Caco-2 (cell line): ENCODE measurements at regions not wholly inside any gene's neighbourhood (a gene's known extent, or its start where the extent isn't known, plus 50 kb on each side); places are given as distances from the start of the nearest gene placed in this dataset.

Experiments used
- BruUV-seq: library from RNA; stranded (reverse); fragments of 400-500 nt; replicated peaks from 2 replicates; lab custom pipeline; 2021; lab: Mats Ljungman, UMichigan
- CTCF ChIA-PET: fragments of 300-600 bp; sonication (Branson Sonifier 250); formaldehyde crosslinking; loops from one replicate; lab custom pipeline; 2022; ENCODE audit warnings: antibody characterized with exemption; lab: Charles Lee
- POLR2A ChIA-PET: fragments of 300-600 bp; sonication (Branson Sonifier 250); formaldehyde crosslinking; loops from one replicate; lab custom pipeline; 2022; ENCODE audit warnings: antibody characterized with exemption; lab: Charles Lee
- DNase-seq, 2 experiments: peaks; one replicate each; pipeline versions ENCODE4 v3.0.0 to v3.0.0-alpha.2; 2020 to 2022
- H3K27me3 ChIP-seq: replicated peaks from 2 replicates; pipeline ENCODE4 v1.6.0; 2011; ENCODE audit warnings: low read length; ENCODE audit not compliant: control insufficient read depth, insufficient read depth
- H3K36me3 ChIP-seq: 2 replicates; pipeline ENCODE4 v1.5.1; 2011; ENCODE audit warnings: low read length; ENCODE audit not compliant: control insufficient read depth, insufficient read depth
- H3K4me1 ChIP-seq: fragments of 250-450 bp; sonication (Bioruptor Pico); 2 replicates; pipeline ENCODE4 v1.5.1; 2020; ENCODE audit warnings: mild to moderate bottlenecking
- H3K4me3 ChIP-seq: 2 replicates; pipeline ENCODE4 v1.5.1; 2011; ENCODE audit warnings: low read depth, mild to moderate bottlenecking, control low read depth, low read length
- H3K9me3 ChIP-seq: fragments of 250-450 bp; sonication (Bioruptor Pico); 2 replicates; pipeline ENCODE4 v1.5.1; 2020; ENCODE audit warnings: mild to moderate bottlenecking, moderate library complexity
- H3K27ac Mint-ChIP-seq: one replicate; pipeline ENCODE4 v1.8.0; 2022; ENCODE audit warnings: mixed read lengths; ENCODE audit not compliant: unreplicated experiment
- H3K27me3 Mint-ChIP-seq: one replicate; pipeline ENCODE4 v1.8.0; 2022; ENCODE audit warnings: mixed read lengths; ENCODE audit not compliant: insufficient read depth, unreplicated experiment
- H3K36me3 Mint-ChIP-seq: one replicate; pipeline ENCODE4 v1.8.0; 2022; ENCODE audit warnings: mild to moderate bottlenecking, mixed read lengths; ENCODE audit not compliant: insufficient read depth, unreplicated experiment
- H3K4me1 Mint-ChIP-seq: one replicate; pipeline ENCODE4 v1.8.0; 2022; ENCODE audit warnings: low read depth, mixed read lengths; ENCODE audit not compliant: unreplicated experiment
- H3K4me3 Mint-ChIP-seq: one replicate; pipeline ENCODE4 v1.8.0; 2022; ENCODE audit warnings: mild to moderate bottlenecking, moderate library complexity, mixed read lengths; ENCODE audit not compliant: unreplicated experiment
- H3K9me3 Mint-ChIP-seq: one replicate; pipeline ENCODE4 v1.8.0; 2022; ENCODE audit warnings: mixed read lengths; ENCODE audit not compliant: unreplicated experiment
- CTCF ChIP-seq, 2 experiments: fragments of 200-600 bp in 1 of 2; IDR thresholded peaks; 1 replicate in 1 of 2; 2 replicates in 1 of 2; pipeline versions ENCODE4 v1.5.1 to v1.8.0; 2011 to 2022; ENCODE audit warnings: antibody characterized with exemption in 1 of 2, control low read depth in 1 of 2, inconsistent platforms in 1 of 2, low read depth in 1 of 2, low read length in 1 of 2, mild to moderate bottlenecking in 1 of 2, moderate library complexity in 1 of 2; ENCODE audit not compliant: insufficient read depth in 1 of 2, severe bottlenecking in 1 of 2, unreplicated experiment in 1 of 2
- intact Hi-C: fragments of 100-400 bp; cut with micrococcal nuclease; formaldehyde crosslinking; loops from one replicate; pipeline ENCODE4 v1.10.0; 2022; ENCODE audit not compliant: unreplicated experiment

- BruUV-seq: no TSS peak
- no peak for TF ChIP-seq CTCF (IDR thresholded peaks at IDR 0.05; ENCODE audit: insufficient read depth in 1 of 2, low read depth in 1 of 2, low read length in 1 of 2, severe bottlenecking in 1 of 2, unreplicated experiment in 1 of 2)
- no peak for DNase-seq
- POLR2A ChIA-PET: no interaction called here
- no peaks in the 10 kb centered on the region for H3K9me3 ChIP-seq
- CTCF ChIA-PET: no interaction called here
- 0 out of 2 replicates have a peak, but pooled peaks cover 5% of the 10 kb centered on the region for H3K4me1 ChIP-seq
- H3K27me3 Mint-ChIP-seq: no peaks in the 10 kb centered on the region
- H3K4me3 ChIP-seq: no peak overlapping the region
- no peak overlapping the region for H3K4me3 Mint-ChIP-seq
- no peak overlapping the region for H3K27ac Mint-ChIP-seq
- intact Hi-C loops: no loop called here
- H3K36me3 ChIP-seq: no peaks in the 10 kb centered on the region
- no peaks in the 10 kb centered on the region for H3K9me3 Mint-ChIP-seq
- no peaks in the 10 kb centered on the region for H3K27me3 ChIP-seq
- H3K4me1 Mint-ChIP-seq: no peaks in the 10 kb centered on the region
- H3K36me3 Mint-ChIP-seq: no peaks in the 10 kb centered on the region
These were observed 412.2 kb upstream of the FAT1 start for GRCh38 chr4:187135878-187136277.

- CTCF ChIA-PET: no interaction called here
- POLR2A ChIA-PET: no interaction called here
- intact Hi-C loops: no loop called here
- H3K9me3 ChIP-seq: no peaks in the 10 kb centered on the region
- DNase-seq: no peak
- no peaks in the 10 kb centered on the region for H3K9me3 Mint-ChIP-seq
- H3K27me3 ChIP-seq: no peaks in the 10 kb centered on the region
- no peaks in the 10 kb centered on the region for H3K27me3 Mint-ChIP-seq
- no peaks in the 10 kb centered on the region for H3K36me3 Mint-ChIP-seq
- H3K36me3 ChIP-seq: no peaks in the 10 kb centered on the region
- BruUV-seq: no TSS peak
- H3K4me3 Mint-ChIP-seq: no peak overlapping the region
- no peaks in the 10 kb centered on the region for H3K4me1 Mint-ChIP-seq
- no peak overlapping the region for H3K4me3 ChIP-seq
- no peak overlapping the region for H3K27ac Mint-ChIP-seq
- 0 out of 2 replicates have a peak, but pooled peaks cover 5% of the 10 kb centered on the region for H3K4me1 ChIP-seq
- TF ChIP-seq CTCF (IDR thresholded peaks at IDR 0.05; ENCODE audit: insufficient read depth in 1 of 2, low read depth in 1 of 2, low read length in 1 of 2, severe bottlenecking in 1 of 2, unreplicated experiment in 1 of 2): no peak
These were observed 415.5 kb upstream of the FAT1 start for GRCh38 chr4:187139141-187139540.

DNA sequence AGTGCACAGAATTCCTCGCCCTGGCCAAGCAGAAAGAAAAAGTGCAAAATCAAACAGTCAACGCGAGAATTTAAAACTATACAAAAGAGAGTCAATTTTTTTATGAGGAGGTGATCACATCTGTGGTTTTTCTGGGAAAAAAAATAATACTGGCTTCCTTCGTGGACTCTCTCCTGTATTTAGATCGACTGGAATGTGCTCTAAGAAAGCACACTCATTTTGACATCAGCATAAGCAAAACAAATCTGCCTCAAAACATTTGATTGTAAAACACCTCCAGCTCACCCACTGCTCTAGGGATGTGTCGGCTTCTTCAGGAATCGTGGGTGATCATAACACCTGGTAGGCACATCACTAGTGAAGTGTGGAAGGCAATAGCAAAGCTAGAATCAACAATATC is 417.4 kb upstream of the FAT1 start:
- no peak overlapping the region for H3K4me3 ChIP-seq
- CTCF ChIA-PET: no interaction called here
- BruUV-seq: no TSS peak
- H3K27ac Mint-ChIP-seq: no peak overlapping the region
- H3K4me1 Mint-ChIP-seq: no peaks in the 10 kb centered on the region
- no peaks in the 10 kb centered on the region for H3K27me3 ChIP-seq
- no peak overlapping the region for H3K4me3 Mint-ChIP-seq
- H3K27me3 Mint-ChIP-seq: no peaks in the 10 kb centered on the region
- TF ChIP-seq CTCF (IDR thresholded peaks at IDR 0.05; ENCODE audit: insufficient read depth in 1 of 2, low read depth in 1 of 2, low read length in 1 of 2, severe bottlenecking in 1 of 2, unreplicated experiment in 1 of 2): no peak
- H3K4me1 ChIP-seq: 0 out of 2 replicates have a peak, but pooled peaks cover 5% of the 10 kb centered on the region
- no peak for DNase-seq
- no peaks in the 10 kb centered on the region for H3K9me3 Mint-ChIP-seq
- intact Hi-C loops: no loop called here
- H3K9me3 ChIP-seq: no peaks in the 10 kb centered on the region
- POLR2A ChIA-PET: no interaction called here
- no peaks in the 10 kb centered on the region for H3K36me3 Mint-ChIP-seq
- H3K36me3 ChIP-seq: no peaks in the 10 kb centered on the region
